ENCODE measurements at regions not wholly inside any gene's neighbourhood (a gene's known extent, or its start where the extent isn't known, plus 50 kb on each side); places are given as distances from the start of the nearest gene placed in this dataset.
"Not testable (repeated sequence)": the region's sequence is repeated elsewhere in the genome, so short reads cannot be mapped to it uniquely, and the experiment has no call there.

- no peak overlapping the region for H3K27ac Mint-ChIP-seq
- H3K4me3 Mint-ChIP-seq: no peak overlapping the region
- no peaks in the 10 kb centered on the region for H3K27me3 Mint-ChIP-seq
- no peaks in the 10 kb centered on the region for H3K36me3 Mint-ChIP-seq
- H3K4me1 Mint-ChIP-seq (ENCODE audit: low read depth): no peaks in the 10 kb centered on the region
- no peaks in the 10 kb centered on the region for H3K9me3 Mint-ChIP-seq (ENCODE audit: low read depth)
Measured at GRCh38 chr4:100651499-100652175, 133.8 kb upstream of the EMCN start.

- no peak overlapping the region for H3K4me3 Mint-ChIP-seq
- H3K27ac Mint-ChIP-seq: no peak overlapping the region
- peaks cover 2% of the 10 kb centered on the region for H3K27me3 Mint-ChIP-seq
- H3K4me1 Mint-ChIP-seq (ENCODE audit: low read depth): no peaks in the 10 kb centered on the region
- no peaks in the 10 kb centered on the region for H3K9me3 Mint-ChIP-seq (ENCODE audit: low read depth)
- H3K36me3 Mint-ChIP-seq: no peaks in the 10 kb centered on the region
Measured at GRCh38 chr4:100649417-100649816, 131.6 kb upstream of the EMCN start.

GRCh38 chr4:100644150-100644549 is 126.3 kb upstream of the EMCN start:
- H3K9me3 Mint-ChIP-seq (ENCODE audit: low read depth): no peaks in the 10 kb centered on the region
- H3K4me1 Mint-ChIP-seq (ENCODE audit: low read depth): no peaks in the 10 kb centered on the region
- peaks cover 2% of the 10 kb centered on the region for H3K27me3 Mint-ChIP-seq
- H3K4me3 Mint-ChIP-seq: no peak overlapping the region
- no peak overlapping the region for H3K27ac Mint-ChIP-seq
- no peaks in the 10 kb centered on the region for H3K36me3 Mint-ChIP-seq

- Mint-ChIP-seq H3K36me3 (no peaks in the 10 kb centered on the region), H3K9me3 (ENCODE audit: low read depth) (peaks cover 6% of the 10 kb centered on the region), H3K4me3 (no peak overlapping the region), H3K4me1 (ENCODE audit: low read depth) (no peaks in the 10 kb centered on the region), H3K27me3 (peaks cover 2% of the 10 kb centered on the region), H3K27ac (no peak overlapping the region)
Measured at GRCh38 chr4:100641336-100641735, 123.5 kb upstream of the EMCN start.

GRCh38 chr4:100635899-100636298 is 118.1 kb upstream of the EMCN start:
- no peaks in the 10 kb centered on the region for H3K36me3 Mint-ChIP-seq
- H3K27me3 Mint-ChIP-seq: no peaks in the 10 kb centered on the region
- H3K4me1 Mint-ChIP-seq (ENCODE audit: low read depth): no peaks in the 10 kb centered on the region
- no peak overlapping the region for H3K27ac Mint-ChIP-seq
- no peak overlapping the region for H3K4me3 Mint-ChIP-seq
- H3K9me3 Mint-ChIP-seq (ENCODE audit: low read depth): peaks cover 6% of the 10 kb centered on the region

- Mint-ChIP-seq H3K4me1 (ENCODE audit: low read depth) (no peaks in the 10 kb centered on the region), H3K27ac (no peak overlapping the region), H3K9me3 (ENCODE audit: low read depth) (peaks cover 6% of the 10 kb centered on the region), H3K4me3 (no peak overlapping the region), H3K27me3 (no peaks in the 10 kb centered on the region), H3K36me3 (no peaks in the 10 kb centered on the region)
Measured at GRCh38 chr4:100633269-100633668, 115.4 kb upstream of the EMCN start.

- Mint-ChIP-seq H3K36me3 (no peaks in the 10 kb centered on the region), H3K27me3 (no peaks in the 10 kb centered on the region), H3K9me3 (ENCODE audit: low read depth) (no peaks in the 10 kb centered on the region), H3K27ac (no peak overlapping the region), H3K4me1 (ENCODE audit: low read depth) (no peaks in the 10 kb centered on the region), H3K4me3 (no peak overlapping the region)
Measured at GRCh38 chr4:100632163-100632562, 114.3 kb upstream of the EMCN start.

GRCh38 chr4:100631281-100631968 is 113.6 kb upstream of the EMCN start:
- Mint-ChIP-seq H3K4me1 (ENCODE audit: low read depth) (no peaks in the 10 kb centered on the region), H3K27ac (no peak overlapping the region), H3K36me3 (no peaks in the 10 kb centered on the region), H3K4me3 (no peak overlapping the region), H3K9me3 (ENCODE audit: low read depth) (no peaks in the 10 kb centered on the region), H3K27me3 (no peaks in the 10 kb centered on the region)

GRCh38 chr4:100630341-100630740 is 112.5 kb upstream of the EMCN start:
- Mint-ChIP-seq H3K36me3 (no peaks in the 10 kb centered on the region), H3K4me1 (ENCODE audit: low read depth) (no peaks in the 10 kb centered on the region), H3K27me3 (no peaks in the 10 kb centered on the region), H3K4me3 (no peak overlapping the region), H3K9me3 (ENCODE audit: low read depth) (peaks cover 3% of the 10 kb centered on the region), H3K27ac (no peak overlapping the region)

GRCh38 chr4:100609810-100610209 is 92.0 kb upstream of the EMCN start:
- Mint-ChIP-seq H3K36me3 (no peaks in the 10 kb centered on the region), H3K4me1 (ENCODE audit: low read depth) (peaks cover 13% of the 10 kb centered on the region), H3K4me3 (no peak overlapping the region), H3K9me3 (ENCODE audit: low read depth) (no peaks in the 10 kb centered on the region), H3K27ac (no peak overlapping the region), H3K27me3 (peaks cover 2% of the 10 kb centered on the region)

- H3K27me3 Mint-ChIP-seq; H3K4me3 Mint-ChIP-seq; H3K27ac Mint-ChIP-seq; H3K9me3 Mint-ChIP-seq (ENCODE audit: low read depth); H3K36me3 Mint-ChIP-seq: not testable (repeated sequence)
- H3K4me1 Mint-ChIP-seq (ENCODE audit: low read depth): peaks cover 13% of the 10 kb centered on the region
Measured at GRCh38 chr4:100608651-100609050, 90.8 kb upstream of the EMCN start.

- Mint-ChIP-seq H3K36me3 (no peaks in the 10 kb centered on the region), H3K4me3 (no peak overlapping the region), H3K4me1 (ENCODE audit: low read depth) (peaks cover 8% of the 10 kb centered on the region), H3K27ac (no peak overlapping the region), H3K27me3 (peaks cover 2% of the 10 kb centered on the region), H3K9me3 (ENCODE audit: low read depth) (no peaks in the 10 kb centered on the region)
Measured at GRCh38 chr4:100605144-100605543, 87.3 kb upstream of the EMCN start.

GRCh38 chr4:100593935-100594334 is 76.1 kb upstream of the EMCN start:
- H3K36me3 Mint-ChIP-seq: no peaks in the 10 kb centered on the region
- no peak overlapping the region for H3K4me3 Mint-ChIP-seq
- no peak overlapping the region for H3K27ac Mint-ChIP-seq
- no peaks in the 10 kb centered on the region for H3K27me3 Mint-ChIP-seq
- H3K4me1 Mint-ChIP-seq (ENCODE audit: low read depth): no peaks in the 10 kb centered on the region
- no peaks in the 10 kb centered on the region for H3K9me3 Mint-ChIP-seq (ENCODE audit: low read depth)

- no peaks in the 10 kb centered on the region for H3K4me1 Mint-ChIP-seq (ENCODE audit: low read depth)
- no peak overlapping the region for H3K27ac Mint-ChIP-seq
- no peaks in the 10 kb centered on the region for H3K27me3 Mint-ChIP-seq
- no peaks in the 10 kb centered on the region for H3K36me3 Mint-ChIP-seq
- H3K4me3 Mint-ChIP-seq: no peak overlapping the region
- H3K9me3 Mint-ChIP-seq (ENCODE audit: low read depth): no peaks in the 10 kb centered on the region
Measured at GRCh38 chr4:100591161-100591876, 73.5 kb upstream of the EMCN start.

- Mint-ChIP-seq H3K4me1 (ENCODE audit: low read depth) (no peaks in the 10 kb centered on the region), H3K9me3 (ENCODE audit: low read depth) (no peaks in the 10 kb centered on the region), H3K4me3 (no peak overlapping the region), H3K27ac (peak overlapping the region; percentile 2), H3K36me3 (no peaks in the 10 kb centered on the region), H3K27me3 (no peaks in the 10 kb centered on the region)
Measured at GRCh38 chr4:100590325-100590724, 72.5 kb upstream of the EMCN start.
